ENCODE measurements at regions not wholly inside any gene's neighbourhood (a gene's known extent, or its start where the extent isn't known, plus 50 kb on each side); places are given as distances from the start of the nearest gene placed in this dataset.

- TF ChIP-seq CTCF (IDR thresholded peaks at IDR 0.05 in 8 of 11, conservative IDR thresholded peaks at IDR 0.05 in 3 of 11) (no peak), POLR2AphosphoS5 (IDR thresholded peaks at IDR 0.05) (no peak)
Measured at GRCh38 chr13:74696148-74696922, 562.1 kb upstream of the KLF12 start.

Measured in spleen (tissue), 7 donors.